ENCODE measurements at regions not wholly inside any gene's neighbourhood (a gene's known extent, or its start where the extent isn't known, plus 50 kb on each side); places are given as distances from the start of the nearest gene placed in this dataset.
"Not testable (repeated sequence)": the region's sequence is repeated elsewhere in the genome, so short reads cannot be mapped to it uniquely, and the experiment has no call there.

- DNase-seq, result no peak
Observed at GRCh38 chr2:136715146-136715545, 50.2 kb upstream of the THSD7B start.

DNA sequence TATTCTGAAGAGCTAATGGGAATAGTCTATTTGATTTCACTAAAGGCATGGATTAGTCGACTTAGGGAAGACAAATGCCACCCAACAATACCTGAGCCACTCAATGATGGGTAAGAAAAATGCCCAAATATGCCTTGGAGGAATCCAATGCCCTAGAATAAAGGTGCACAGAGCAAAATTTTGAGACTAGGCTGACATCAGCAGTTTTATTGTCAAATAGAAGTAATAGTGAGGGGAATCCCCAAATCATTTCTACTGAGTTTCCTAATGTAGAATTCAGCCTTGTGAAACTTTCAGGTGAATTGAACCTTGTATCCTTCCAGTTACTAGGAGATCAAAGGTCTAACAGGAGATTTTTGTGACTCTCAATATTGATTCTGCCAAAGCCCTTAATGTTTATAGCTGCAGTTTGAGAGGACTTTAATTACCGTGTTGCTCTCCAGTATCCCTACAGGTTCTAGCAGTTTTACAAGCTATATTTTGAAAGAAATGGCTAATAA lies 50.8 kb upstream of the THSD7B start:
- no peak for DNase-seq

- no peak for DNase-seq
Observed at GRCh38 chr2:136713739-136714138, 51.6 kb upstream of the THSD7B start.

DNA sequence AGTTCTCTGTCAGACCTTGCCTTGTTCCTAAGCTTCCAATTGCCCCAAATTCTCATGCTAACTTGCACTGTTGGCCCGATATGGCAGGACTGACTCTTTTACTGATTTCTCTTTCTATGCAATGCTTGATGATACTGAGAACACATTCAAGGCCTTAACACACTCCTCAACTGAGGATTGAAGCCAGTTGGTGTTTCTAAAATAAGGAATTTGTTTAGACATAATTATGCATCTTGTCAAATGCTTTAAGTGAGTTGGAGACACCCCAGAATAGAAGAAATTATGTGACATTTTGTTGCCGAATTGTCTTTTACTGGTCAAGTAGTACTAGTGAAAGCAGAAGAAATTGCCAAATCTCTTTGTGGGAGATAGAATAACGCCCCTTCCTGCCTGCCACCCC lies 60.0 kb upstream of the THSD7B start:
- DNase-seq, result no peak

GRCh38 chr2:136703214-136703613 lies 62.1 kb upstream of the THSD7B start:
- no peak for DNase-seq

GRCh38 chr2:136696438-136696837 lies 68.9 kb upstream of the THSD7B start:
- DNase-seq, result no peak

DNA sequence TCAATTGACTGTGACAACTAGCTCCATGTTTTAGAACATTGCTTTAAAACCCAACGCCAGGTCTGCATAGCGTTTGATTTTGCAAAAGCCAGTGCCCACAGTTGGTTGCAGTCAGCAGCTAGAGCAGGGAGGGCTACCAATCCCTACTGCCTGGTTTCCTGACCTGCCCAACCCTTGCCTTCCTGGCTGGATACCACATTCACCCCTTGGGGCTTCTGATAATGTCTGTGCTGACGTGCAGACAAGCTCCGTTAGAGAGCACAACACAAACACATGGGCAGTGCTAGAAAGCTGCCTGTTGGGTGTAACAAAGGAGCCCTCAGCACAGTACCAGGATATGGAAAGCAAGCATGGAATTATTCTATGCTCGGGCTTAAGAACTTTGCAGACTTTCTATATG lies 71.4 kb upstream of the THSD7B start:
- no peak for DNase-seq

GRCh38 chr2:136680079-136680478 lies 85.3 kb upstream of the THSD7B start:
- not testable (repeated sequence) for DNase-seq

- no peak for DNase-seq
Observed at GRCh38 chr2:136665736-136666135, 99.6 kb upstream of the THSD7B start.

DNA sequence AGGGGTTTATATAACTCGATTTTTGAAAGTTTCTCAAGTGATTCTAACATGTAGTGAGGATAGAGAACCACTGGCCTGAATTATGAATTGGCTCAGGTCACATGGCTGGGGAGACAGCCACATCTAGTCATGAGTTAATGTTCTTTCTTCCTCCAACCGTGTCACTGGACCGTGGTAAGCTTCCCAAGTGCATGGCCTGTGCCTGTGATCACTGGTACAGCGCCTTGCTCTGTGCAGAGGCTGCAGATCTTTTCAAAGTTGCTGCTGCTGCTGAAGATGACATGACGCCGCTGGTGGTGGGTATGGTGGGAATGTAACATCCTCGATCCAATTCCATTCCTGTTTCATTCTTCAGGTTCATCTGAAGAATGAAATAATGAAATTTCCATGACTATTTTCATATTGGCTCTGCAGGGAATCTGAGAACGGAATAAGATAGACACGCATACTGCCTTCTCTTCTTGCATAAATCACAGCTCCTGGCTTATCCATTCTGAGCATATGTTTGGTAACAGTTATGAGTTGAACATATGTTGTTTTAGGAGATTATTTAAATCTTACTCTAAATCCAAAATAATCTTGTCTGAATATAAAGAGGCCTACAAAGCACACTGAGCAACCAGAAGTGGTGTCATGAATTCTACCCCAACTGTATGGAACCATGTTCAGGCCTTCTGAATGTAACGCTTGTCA lies 100.5 kb upstream of the THSD7B start:
- no peak for DNase-seq

- no peak for DNase-seq
Observed at GRCh38 chr2:136658201-136658600, 107.1 kb upstream of the THSD7B start.

DNA sequence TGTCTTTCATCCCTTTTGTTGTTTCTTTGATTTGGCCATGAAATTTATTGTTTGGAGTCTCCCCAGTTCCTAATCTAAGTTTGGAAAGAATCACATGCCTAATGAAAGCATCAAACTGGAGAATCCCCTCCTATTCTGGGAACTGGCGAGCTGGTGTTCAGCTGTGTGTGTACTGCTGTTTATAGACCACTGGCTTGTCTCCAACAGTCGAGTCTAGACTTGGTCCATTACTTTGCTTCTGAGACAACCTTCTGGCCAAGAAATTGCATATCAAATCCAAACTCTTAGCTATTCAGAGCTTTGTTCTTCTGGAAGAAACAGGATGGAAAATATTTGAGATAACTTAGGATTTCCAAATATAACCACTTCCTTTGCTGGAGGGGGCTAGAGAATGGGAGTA lies 111.5 kb upstream of the THSD7B start:
- DNase-seq, result no peak

DNA sequence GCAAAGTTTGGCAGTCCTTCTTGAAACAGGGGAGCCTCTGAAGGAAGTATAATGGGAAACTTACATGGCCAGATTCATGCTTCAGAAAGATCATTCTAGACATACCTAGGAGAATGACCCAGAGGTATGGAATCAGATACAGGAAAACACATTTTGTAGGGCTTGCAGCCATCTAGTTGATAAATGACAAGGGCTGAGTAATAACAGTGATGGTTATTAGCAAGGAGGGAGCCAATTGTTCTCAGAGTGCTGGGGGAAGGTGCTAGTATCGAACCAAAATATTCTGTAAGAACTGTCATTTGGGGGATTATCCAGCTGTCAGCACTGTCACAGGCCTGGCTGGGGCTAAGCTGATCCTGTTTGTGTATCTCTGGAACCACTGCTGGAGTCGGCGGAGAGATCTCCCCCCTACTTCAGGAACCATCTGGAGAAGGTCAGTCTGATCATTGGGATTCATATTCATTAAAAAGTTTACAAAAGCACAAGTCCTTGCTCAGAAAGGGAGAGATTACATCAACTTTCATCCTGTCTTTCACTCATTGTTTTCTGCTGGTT lies 113.8 kb upstream of the THSD7B start:
- DNase-seq, result no peak

- DNase-seq, result no peak
Observed at GRCh38 chr2:136647039-136647438, 118.3 kb upstream of the THSD7B start.

DNA sequence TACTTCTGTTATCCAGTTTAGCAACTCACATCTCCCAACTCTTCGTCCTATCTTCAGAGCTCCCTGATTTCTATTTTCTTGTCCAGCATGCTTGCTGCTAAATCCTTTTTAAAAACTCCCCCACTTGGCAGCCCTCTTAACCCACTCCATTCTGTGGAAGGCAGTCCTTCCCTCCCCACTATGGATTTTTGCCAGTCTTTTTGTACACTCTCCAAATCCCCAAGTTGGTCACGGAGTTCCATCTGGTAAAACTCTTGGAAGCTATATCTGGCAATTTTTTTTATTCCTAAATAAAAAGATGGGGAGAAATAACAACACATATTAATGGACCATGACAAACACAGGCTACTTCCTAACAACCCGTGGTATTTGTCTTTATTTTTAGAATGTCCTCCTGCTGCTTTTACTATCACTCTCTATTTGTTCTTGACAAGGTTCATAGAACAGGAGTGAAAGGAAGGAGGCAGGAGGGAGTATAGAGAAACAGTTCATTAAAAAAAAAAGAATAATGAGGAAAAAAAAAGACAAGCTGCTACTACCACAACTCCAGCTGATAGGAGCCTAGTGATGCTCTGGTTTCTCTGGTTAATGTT lies 120.0 kb upstream of the THSD7B start:
- DNase-seq, result no peak

DNA sequence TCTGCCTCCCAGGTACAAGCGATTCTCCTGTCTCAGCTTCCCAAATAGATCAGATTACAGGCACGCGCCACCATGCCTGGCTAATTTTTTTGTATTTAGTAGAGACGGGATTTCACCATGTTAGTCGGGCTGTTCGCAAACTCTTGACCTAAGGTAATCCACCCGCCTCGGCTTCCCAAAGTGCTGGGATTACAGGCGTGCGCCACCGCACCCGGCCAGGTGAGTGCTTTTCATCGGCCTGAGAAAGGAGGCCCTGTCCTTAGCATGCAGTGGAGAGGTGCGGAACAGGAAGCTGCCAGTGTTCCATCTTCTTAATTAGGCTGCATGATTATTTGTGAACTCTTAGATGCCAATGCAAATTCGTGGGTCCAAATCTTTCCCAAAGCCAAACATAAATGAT lies 125.7 kb upstream of the THSD7B start:
- DNase-seq, result no peak

DNA sequence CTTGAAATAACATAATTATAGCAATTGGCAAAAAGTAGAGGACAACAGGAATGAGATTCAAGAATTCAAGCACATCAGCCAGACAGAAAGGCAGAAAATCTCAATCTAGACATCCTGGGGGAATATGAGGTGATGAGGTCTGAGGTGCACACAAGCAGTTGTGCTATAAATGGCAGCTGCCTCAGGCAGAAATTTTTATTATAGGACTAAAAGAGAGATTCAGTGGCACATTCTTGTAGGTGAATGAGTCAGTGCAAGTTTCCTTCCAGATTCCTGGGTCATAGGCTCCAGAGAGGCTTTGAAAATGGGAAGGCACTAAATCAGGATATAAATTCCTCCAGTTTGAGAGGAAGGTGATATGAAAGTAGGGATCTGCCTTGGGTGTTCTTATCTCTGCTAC lies 127.2 kb upstream of the THSD7B start:
- DNase-seq, result no peak

DNA sequence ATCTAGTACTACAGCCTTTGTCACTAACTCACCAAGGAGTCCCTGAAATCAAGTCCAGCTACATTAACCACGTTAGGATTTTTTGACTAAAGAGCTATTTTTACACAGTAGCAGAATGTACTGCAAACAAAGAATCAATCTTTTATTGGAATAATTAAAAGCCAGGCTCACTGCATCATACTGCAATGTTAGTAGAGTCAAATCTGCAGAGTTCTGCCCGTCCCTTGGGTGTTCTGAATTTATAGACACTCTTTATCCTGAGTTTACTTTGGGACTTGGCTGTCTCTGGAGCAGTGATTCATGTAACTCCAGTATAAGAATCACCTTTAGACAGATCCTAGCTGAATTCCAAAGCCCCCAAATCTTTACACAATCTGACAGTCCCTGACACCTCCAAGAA lies 127.9 kb upstream of the THSD7B start:
- DNase-seq, result no peak

DNA sequence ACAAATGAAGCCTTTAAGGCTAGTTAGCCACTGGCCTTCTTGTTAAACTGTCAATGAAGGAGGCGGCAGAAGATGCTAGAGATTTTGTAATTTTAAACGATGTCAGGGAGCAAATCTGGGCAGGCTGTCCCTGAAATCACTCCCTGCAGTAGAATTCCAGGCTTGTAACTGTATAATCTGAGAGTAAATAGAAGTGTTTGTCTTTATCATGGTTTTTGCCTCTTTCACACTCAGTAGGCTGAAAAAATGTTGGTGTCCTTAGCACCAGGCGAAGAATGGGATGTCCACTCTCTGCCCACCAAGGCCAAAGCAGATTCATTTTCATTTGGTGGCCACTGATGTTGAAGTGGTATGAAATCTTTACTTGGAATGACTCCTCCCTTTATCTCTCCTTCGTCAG lies 136.9 kb upstream of the THSD7B start:
- no peak for DNase-seq

DNA sequence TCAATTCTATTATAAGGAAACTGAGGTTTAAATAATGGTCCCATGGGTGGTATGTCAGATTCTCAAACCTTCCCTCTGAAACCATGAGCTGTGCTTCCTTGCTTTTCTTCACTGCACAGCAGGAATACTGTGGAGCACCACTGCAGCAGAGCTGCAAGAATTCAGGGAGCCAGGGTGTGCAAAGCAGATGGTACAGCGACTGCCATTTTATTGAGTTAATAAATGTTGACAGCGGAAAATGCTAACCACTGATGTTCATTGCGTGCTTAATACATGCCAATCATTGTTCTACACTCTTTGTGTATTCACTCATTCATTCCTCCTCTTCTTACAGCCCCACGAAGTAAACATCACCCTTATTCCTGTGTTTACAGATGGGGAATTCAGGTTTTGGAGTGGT lies 152.2 kb upstream of the THSD7B start:
- DNase-seq, result no peak

- no peak for DNase-seq
Observed at GRCh38 chr2:136612079-136612478, 153.3 kb upstream of the THSD7B start.

DNA sequence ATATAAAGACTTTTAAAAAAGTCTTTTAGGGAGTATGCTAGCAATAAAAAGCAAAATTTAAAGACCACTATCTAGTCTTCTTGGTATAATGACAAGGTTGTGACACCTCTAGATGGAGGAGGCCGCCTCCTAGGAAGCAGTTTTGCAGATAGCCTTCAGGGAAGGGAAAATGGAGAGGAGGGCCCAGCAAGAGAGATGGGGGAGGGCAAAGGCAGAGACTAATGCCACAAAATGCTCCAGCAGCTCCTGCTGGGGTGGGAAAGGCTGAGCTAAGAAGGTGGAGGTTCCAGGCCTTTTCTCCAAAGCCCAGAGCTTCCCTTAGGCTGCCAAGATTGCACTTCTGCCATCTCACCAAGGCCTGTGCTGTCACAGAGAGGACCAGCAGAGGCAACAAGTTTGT lies 153.9 kb upstream of the THSD7B start:
- no peak for DNase-seq

DNA sequence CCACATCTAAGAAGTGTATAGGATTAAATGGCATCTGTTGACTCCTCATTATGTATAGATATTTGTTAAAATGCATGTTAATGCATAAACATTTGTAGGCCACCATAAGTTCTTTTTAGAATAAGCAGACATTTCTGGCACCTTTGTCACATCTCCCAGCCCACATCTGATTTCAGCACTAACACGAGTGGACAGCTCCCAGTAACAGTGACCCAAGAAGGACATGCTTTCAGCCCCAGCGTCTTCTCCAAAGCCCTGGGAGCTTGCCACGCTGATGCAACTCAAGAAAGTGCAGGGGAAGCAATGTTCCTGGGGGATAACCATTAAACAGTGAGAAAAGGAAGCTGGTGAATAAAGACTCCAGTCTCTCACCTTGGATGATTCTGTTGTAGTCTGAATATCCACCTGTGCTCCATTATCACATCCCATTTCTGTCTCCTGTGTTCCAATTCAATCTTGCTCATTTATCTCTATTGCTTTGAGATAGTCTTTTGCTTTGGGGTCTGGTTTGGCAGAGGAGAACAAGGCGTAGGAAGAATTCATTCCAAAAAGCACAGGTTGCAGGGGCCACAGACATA lies 182.6 kb upstream of the THSD7B start:
- DNase-seq, result no peak

DNA sequence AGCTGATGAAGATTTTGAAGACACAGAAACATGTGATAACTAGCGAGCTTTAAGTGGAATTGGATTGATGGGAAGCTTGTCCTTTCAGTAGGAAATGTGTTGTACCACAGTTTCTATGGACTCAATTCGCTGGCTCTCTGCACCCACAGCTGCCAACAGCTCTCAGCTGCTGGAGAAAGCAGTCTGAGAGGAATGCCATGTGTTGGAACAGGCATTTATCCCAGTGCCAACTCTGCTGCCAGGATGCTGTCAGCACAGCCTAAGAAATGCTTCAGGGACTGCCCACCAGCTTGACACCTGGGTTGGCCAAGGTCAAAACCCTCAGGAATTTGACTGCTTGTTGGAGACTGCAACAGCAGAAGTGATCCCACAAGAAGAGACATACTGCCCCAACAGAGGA lies 193.0 kb upstream of the THSD7B start:
- DNase-seq, result no peak
